Smooth muscle cell (in vitro differentiated cells): ENCODE measurements at regions not wholly inside any gene's neighbourhood (a gene's known extent, or its start where the extent isn't known, plus 50 kb on each side); places are given as distances from the start of the nearest gene placed in this dataset.

Experiments
- DNase-seq: peaks from one replicate; lab custom pipeline; 2025; ENCODE audit not compliant: unreplicated experiment; lab: John Stamatoyannopoulos, UW
- H2AFZ ChIP-seq: fragments of 200-600 bp; sonication (generic); 2 replicates; pipeline ENCODE4 v1.6.0; 2016; ENCODE audit warnings: antibody characterized with exemption, low read depth, mild to moderate bottlenecking
- H3F3A ChIP-seq: fragments of 200-600 bp; sonication (generic); 2 replicates; pipeline ENCODE4 v1.6.0; 2017; ENCODE audit warnings: antibody characterized with exemption, low read depth
- H3K27ac ChIP-seq: fragments of 200-600 bp; sonication (generic); 2 replicates; pipeline ENCODE4 v1.5.1; 2016; ENCODE audit warnings: low read depth, mild to moderate bottlenecking
- H3K27me3 ChIP-seq: fragments of 200-600 bp; sonication (generic); 2 replicates; pipeline ENCODE4 v1.6.1; 2016; ENCODE audit warnings: low read depth, mild to moderate bottlenecking
- H3K36me3 ChIP-seq: fragments of 200-600 bp; sonication (generic); 2 replicates; pipeline ENCODE4 v1.5.1; 2016; ENCODE audit warnings: low read depth
- H3K4me1 ChIP-seq: fragments of 200-600 bp; sonication (generic); 2 replicates; pipeline ENCODE4 v1.5.1; 2016; ENCODE audit warnings: low read depth
- H3K4me2 ChIP-seq: fragments of 200-600 bp; sonication (generic); 2 replicates; pipeline ENCODE4 v1.6.0; 2016; ENCODE audit warnings: mild to moderate bottlenecking
- H3K4me3 ChIP-seq: fragments of 200-600 bp; sonication (generic); 2 replicates; pipeline ENCODE4 v1.5.1; 2016; ENCODE audit warnings: mild to moderate bottlenecking
- H3K79me2 ChIP-seq: fragments of 200-600 bp; sonication (generic); 2 replicates; pipeline ENCODE4 v1.6.0; 2016; ENCODE audit warnings: low read depth, mild to moderate bottlenecking
- H3K9ac ChIP-seq: fragments of 200-600 bp; sonication (generic); 2 replicates; pipeline ENCODE4 v1.6.0; 2016; ENCODE audit warnings: low read depth
- H3K9me3 ChIP-seq: fragments of 200-600 bp; sonication (generic); replicated peaks from 2 replicates; pipeline ENCODE4 v1.5.1; 2016; ENCODE audit warnings: low read depth
- H4K20me1 ChIP-seq: fragments of 200-600 bp; sonication (generic); 2 replicates; pipeline ENCODE4 v1.6.0; 2016; ENCODE audit warnings: low read depth
- CTCF ChIP-seq: fragments of 200-600 bp; sonication (generic); IDR thresholded peaks from 2 replicates; pipeline ENCODE4 v1.5.1; 2017; ENCODE audit warnings: borderline replicate concordance, mild to moderate bottlenecking, antibody characterized with exemption; ENCODE audit not compliant: insufficient read depth, poor library complexity, severe bottlenecking
- WGBS: methylation state at CpG from one replicate; pipeline ENCODE4 v1.1.7; 2016; ENCODE audit warnings: low lambda C conversion rate; 5-methylcytosine and 5-hydroxymethylcytosine counted together

GRCh38 chr10:8402576-8402975, 348.1 kb downstream of the GATA3 start:
- H3K79me2 ChIP-seq, result no peaks in the 10 kb centered on the region
- H3K4me3 ChIP-seq, result no peak overlapping the region
- 28% methylated on average over 4 of the region's 4 CpGs for WGBS
- TF ChIP-seq CTCF, result no peak
- no peak overlapping the region for H3K27ac ChIP-seq
- H3K27me3 ChIP-seq, result peaks cover 5% of the 10 kb centered on the region
- H3K36me3 ChIP-seq, result no peaks in the 10 kb centered on the region
- H2AFZ ChIP-seq, result peak overlapping the region; percentile 2
- H4K20me1 ChIP-seq, result no peaks in the 10 kb centered on the region
- DNase-seq, result no peak
- H3K4me2 ChIP-seq, result peak overlapping the region; percentile 1
- no peaks in the 10 kb centered on the region for H3K9me3 ChIP-seq
- no peaks in the 10 kb centered on the region for H3F3A ChIP-seq
- H3K4me1 ChIP-seq, result peaks cover 6% of the 10 kb centered on the region
- H3K9ac ChIP-seq, result no peak overlapping the region

GRCh38 chr10:8403711-8404371, 349.4 kb downstream of the GATA3 start:
- peaks cover 5% of the 10 kb centered on the region for H3K27me3 ChIP-seq
- no peaks in the 10 kb centered on the region for H3K36me3 ChIP-seq
- no peak overlapping the region for H2AFZ ChIP-seq
- 67% methylated on average over 4 of the region's 4 CpGs for WGBS
- no peaks in the 10 kb centered on the region for H3K9me3 ChIP-seq
- no peaks in the 10 kb centered on the region for H3F3A ChIP-seq
- no peaks in the 10 kb centered on the region for H4K20me1 ChIP-seq
- peak overlapping the region; percentile 82 for H3K27ac ChIP-seq
- DNase-seq, result no peak
- H3K4me2 ChIP-seq, result peak overlapping the region; percentile 55
- H3K79me2 ChIP-seq, result no peaks in the 10 kb centered on the region
- peak; percentile 4 for TF ChIP-seq CTCF
- H3K9ac ChIP-seq, result no peak overlapping the region
- H3K4me3 ChIP-seq, result no peak overlapping the region
- peaks cover 6% of the 10 kb centered on the region for H3K4me1 ChIP-seq

GRCh38 chr10:8404721-8405120, 350.2 kb downstream of the GATA3 start:
- Histone ChIP-seq H3K79me2 (no peaks in the 10 kb centered on the region), H3K4me1 (peaks cover 6% of the 10 kb centered on the region), H3K36me3 (no peaks in the 10 kb centered on the region), H2AFZ (no peak overlapping the region), H3K27ac (peak overlapping the region; percentile 82), H3K27me3 (peaks cover 5% of the 10 kb centered on the region), H3K4me3 (no peak overlapping the region), H3K9me3 (no peaks in the 10 kb centered on the region), H3F3A (no peaks in the 10 kb centered on the region), H4K20me1 (no peaks in the 10 kb centered on the region), H3K9ac (peak overlapping the region; percentile 69), H3K4me2 (peak overlapping the region; percentile 55)
- 48% methylated on average over 1 of the region's 1 CpG for WGBS
- no peak for TF ChIP-seq CTCF
- DNase-seq, result no peak

GRCh38 chr10:8405596-8405995, 351.1 kb downstream of the GATA3 start:
- peak overlapping the region; percentile 27 for H3K9ac ChIP-seq
- H2AFZ ChIP-seq, result no peak overlapping the region
- no peak overlapping the region for H3K4me2 ChIP-seq
- no peak for TF ChIP-seq CTCF
- 82% methylated on average over 6 of the region's 6 CpGs for WGBS
- H3K9me3 ChIP-seq, result no peaks in the 10 kb centered on the region
- H3K36me3 ChIP-seq, result no peaks in the 10 kb centered on the region
- DNase-seq, result no peak
- H3K4me1 ChIP-seq, result peaks cover 6% of the 10 kb centered on the region
- no peaks in the 10 kb centered on the region for H3K79me2 ChIP-seq
- H3F3A ChIP-seq, result no peaks in the 10 kb centered on the region
- no peak overlapping the region for H3K27ac ChIP-seq
- peaks cover 5% of the 10 kb centered on the region for H3K27me3 ChIP-seq
- H4K20me1 ChIP-seq, result no peaks in the 10 kb centered on the region
- H3K4me3 ChIP-seq, result no peak overlapping the region
